Inflammatory macrophage (primary cell): ENCODE measurements at regions not wholly inside any gene's neighbourhood (a gene's known extent, or its start where the extent isn't known, plus 50 kb on each side); places are given as distances from the start of the nearest gene placed in this dataset.

Source experiments
- DNase-seq, 2 donors: peaks; one replicate each; pipeline ENCODE4 v3.0.0-alpha.2; 2020 to 2022

- no peak for DNase-seq
These were observed 51.7 kb upstream of the RCN1 start for GRCh38 chr11:32039149-32039548.

DNA sequence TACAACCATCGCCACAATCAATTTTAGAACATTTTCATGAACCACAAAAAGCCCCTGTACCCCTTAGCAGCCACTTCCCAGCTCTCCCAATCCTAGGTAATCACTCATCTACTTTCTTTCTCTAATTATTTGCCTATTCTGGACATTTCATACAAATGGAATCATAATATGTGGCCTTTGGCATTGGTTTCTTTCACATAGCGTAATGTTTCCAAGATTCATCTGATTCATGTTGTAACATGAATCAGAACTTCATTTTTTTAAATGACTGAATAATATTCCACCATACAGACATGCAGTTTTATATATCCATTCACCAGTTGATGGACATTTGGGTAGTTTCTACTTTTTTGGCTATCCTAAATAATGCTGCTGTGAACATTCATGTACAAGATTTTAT lies 56.2 kb upstream of the RCN1 start:
- DNase-seq, result no peak

- DNase-seq, result no peak
These were observed 56.7 kb upstream of the RCN1 start for GRCh38 chr11:32034149-32034548.

- DNase-seq, result no peak
These were observed 57.4 kb upstream of the RCN1 start for GRCh38 chr11:32033491-32033890.

- peak; percentile 44 to 65 for DNase-seq
These were observed 57.8 kb upstream of the RCN1 start for GRCh38 chr11:32033067-32033466.

GRCh38 chr11:32032478-32032877 lies 58.4 kb upstream of the RCN1 start:
- peak; percentile 7 to 40 for DNase-seq

DNA sequence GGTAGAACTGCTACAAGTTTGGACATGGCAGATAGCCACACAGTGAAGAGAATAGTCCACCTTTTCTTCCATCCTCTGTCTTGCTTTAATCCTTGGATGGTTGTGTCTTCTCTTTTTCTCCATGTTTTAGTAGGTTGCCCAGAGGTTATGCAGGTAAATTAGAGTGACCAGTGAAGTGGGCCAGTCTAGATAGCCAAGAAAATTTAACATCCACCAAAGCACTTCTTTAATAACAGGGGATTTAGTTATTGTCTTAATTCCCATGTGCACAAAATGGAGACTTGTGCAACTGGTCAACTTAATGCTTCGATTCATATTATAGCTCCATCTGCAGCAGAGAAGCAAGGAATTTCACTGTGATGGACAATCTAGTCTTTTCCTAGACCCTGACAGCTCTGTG lies 58.8 kb upstream of the RCN1 start:
- no peak for DNase-seq

DNA sequence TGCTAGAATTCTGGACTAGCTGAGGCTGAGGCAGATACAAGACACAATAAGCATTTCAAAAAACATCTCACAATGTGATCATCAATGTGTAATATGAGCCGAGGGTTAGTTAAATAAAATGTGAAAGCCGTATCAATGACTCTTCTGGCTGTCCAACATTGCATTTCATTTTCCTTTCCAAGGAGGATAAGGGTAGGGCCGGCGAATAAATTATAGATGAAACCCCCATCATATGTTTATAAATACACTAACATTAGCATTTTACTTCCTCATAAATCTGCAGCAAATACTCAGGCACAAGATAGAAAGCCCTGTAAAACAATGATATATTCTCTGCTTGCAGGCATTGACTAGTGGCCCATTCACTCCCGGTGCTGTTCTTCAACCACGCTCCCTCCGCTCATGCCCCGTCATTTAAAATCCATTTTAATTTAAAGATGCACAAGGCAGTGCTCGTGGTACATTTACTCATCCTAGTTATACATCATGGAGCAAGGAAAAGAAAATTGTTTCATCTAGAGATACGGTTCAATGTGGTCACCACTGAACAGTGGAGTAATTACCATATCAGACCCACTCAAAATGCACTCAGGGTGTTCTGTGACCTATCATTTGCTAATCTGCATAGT lies 59.9 kb upstream of the RCN1 start:
- no peak for DNase-seq

DNA sequence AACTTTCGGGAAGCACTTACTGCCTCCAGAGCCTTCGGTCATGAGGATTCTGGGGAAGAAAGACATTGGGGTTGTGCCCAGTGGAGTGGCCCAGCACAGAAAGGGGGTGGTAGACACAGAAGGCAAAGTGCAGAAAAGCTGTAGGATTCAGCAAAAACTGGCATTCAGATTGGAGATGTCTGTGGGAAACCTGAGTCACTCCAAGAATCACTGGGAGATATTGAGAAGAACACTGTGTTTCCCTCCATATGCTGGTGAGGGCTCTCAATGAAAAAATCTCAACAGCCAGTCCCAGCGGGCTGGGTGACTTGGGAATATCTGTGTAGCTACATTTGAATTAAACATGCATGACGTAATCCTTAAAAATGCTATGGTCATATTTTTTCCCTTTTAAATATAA lies 61.2 kb upstream of the RCN1 start:
- no peak for DNase-seq

DNA sequence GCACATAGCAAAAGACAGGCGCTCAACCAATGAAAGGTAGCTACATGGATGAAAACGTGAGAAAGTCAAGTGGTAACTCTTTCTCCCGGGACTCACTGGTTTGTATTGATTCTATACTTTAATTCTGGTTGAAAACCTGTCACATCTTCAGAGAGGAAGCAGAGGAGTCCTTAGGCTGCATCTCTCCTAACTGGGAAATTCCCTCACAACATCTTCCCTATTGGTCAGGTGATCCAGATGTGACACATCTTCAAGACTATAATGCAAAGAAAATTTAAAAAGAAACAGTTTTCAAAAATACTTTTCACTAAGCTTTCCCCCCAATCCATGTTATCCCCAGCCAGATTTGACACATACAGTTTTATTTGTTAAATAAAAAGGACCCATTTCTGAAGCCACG lies 62.7 kb upstream of the RCN1 start:
- DNase-seq, result peak in 1 of 2 donors; percentile 9

GRCh38 chr11:32026766-32027165 lies 64.1 kb upstream of the RCN1 start:
- no peak for DNase-seq

- DNase-seq, result no peak
These were observed 65.9 kb upstream of the RCN1 start for GRCh38 chr11:32024948-32025347.

DNA sequence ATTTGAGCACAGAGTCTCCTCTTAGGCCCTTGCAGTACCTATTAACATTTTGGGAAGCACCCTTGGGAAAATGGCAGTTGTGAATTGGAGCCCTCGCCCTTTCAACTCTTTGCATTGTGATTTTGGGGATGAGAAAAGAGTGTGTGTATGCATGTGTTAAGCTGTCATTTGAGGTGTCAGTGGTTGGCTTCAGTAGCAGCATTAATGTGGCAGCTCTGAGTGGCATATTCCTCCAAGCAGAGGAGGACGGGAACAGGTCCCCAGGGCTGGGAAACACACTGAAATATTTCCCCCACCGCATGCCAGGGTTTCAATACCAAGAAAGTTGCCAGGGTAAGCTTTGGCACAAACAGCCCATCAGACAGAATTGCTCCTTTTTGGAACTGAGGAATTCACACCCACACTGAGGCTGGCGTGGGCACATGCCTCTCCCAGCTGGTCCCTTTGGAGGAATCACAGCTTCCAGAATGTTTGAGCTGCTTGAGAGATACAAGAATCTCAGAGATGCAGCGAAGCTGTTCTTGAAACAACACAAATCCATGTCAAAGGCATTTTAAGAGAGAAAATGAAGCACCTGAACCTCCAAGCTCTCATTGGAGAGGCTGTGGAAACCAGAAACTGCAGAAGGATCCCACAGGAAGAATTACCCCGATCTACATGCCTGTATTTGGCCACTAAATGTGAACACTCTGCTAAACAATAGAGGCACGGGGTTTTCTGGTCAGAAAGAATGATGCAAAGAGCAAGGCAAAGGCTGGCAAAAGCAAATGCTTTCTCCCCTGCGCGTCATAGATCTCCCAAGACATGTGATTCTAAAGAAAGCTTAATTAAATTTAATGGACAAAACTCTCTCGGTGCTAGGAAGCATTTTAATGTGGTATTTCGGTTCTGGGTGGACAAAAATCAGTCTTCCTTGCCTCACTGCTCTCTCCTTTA lies 67.2 kb upstream of the RCN1 start:
- no peak for DNase-seq

DNA sequence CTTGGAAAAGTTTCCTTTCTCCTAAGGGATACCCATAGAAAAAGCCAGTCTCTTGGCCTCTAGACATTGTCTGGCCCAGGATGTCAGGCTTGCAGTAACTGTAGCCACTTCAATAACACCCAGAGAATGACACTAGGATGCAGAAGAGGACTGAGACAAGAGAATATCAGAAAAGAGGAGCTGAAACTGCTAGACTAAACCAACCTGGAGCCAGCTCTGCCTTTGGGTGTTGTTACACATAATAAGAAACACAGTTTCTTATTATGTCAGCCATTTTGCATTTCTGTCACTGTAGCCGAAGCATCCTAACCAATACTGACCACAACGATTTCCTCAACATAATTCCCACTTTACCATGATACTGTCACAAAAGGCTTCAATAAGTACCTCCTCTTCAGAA lies 72.2 kb upstream of the RCN1 start:
- DNase-seq, result no peak

DNA sequence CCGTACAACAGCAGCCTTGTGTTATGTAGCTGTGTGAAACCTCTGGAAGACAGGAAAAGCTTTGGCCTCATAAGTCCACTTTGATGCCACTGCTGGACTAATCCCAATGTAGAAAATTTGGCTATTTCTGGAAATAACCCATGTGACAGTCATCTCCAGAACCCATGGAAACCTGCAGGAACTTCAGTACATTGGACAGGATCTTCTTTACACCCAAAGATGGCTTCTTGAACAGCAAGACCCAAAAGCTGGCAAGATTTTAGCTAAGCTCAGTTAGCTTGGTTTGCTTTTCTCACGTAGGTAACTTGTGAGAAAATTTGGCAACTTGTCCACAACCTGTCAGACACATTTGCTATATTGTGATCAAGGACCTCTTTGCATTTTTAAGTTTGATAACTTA lies 74.8 kb upstream of the RCN1 start:
- no peak for DNase-seq

DNA sequence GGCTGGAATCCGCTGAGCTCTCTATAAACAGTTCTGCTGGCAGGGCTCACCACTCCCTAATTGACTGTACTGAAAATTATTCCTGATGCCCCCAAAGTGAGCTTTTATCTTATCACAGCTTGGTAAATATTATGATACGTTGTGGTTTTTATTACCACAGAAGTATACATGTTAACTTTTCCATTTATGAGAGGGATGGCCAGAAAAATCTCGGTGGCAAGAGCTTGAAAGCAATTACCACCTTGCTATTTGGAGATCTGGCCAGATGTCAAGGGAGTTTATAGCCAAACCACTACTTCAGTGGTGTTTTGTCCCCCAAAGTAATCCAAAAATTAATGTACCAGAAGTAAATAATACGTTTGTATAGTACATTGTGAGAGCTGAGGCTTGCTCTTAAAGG lies 75.4 kb upstream of the RCN1 start:
- no peak for DNase-seq

- no peak for DNase-seq
These were observed 77.3 kb upstream of the RCN1 start for GRCh38 chr11:32013603-32014002.

DNA sequence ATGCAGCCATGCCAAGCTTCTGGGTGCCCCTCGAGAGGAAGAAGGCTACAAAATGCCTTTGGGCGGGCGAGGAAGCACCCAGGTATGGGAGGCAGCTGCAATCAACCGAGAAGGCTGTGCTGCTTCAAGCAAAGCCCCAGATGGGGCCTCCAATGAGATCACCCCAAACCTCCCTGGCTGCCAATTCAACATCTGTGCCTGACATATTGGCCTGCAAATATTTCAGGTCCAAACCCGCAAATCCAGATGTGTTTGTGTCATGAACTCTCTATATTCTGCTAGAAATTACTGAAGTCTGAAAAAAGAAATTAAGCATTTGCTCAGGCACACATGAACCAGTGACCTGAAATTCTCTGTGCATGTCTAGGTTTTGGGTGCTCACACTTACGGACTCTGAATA lies 78.8 kb upstream of the RCN1 start:
- no peak for DNase-seq

DNA sequence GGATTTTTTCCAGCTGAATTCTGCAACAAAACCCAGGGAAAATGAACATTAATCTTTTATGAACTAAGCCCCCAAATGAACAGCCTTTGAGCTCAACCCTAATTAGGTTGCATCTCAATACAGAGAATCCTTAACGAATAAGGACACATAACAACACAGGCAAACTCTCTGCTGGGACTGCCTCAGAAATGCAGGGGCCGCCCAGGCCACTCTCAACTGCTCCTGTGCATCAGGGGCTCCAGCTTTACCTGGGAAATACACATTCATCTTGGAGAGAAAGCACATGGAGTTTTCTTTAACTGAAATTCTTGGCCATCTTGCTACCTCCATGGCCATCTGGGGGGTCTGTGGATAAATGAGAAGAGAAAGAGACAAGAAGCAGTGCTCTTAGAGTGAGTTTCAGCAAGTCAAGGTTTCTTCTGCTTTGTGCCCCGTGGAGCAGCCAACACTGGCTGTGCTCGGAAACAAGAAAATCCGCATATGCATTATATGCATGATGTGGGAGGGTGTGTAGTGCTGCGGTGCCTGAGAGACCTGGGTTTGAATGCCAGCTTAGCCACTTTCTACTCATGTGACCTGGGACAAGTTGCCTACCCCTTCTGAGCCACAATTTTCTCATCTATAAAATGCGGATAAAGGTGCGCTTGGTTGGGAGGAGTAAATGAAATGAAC lies 81.9 kb upstream of the RCN1 start:
- no peak for DNase-seq

GRCh38 chr11:32006799-32007388 lies 84.0 kb upstream of the RCN1 start:
- peak; percentile 34 to 35 for DNase-seq

- DNase-seq, result no peak
These were observed 85.0 kb upstream of the RCN1 start for GRCh38 chr11:32005786-32006416.

GRCh38 chr11:32003335-32003734 lies 87.5 kb upstream of the RCN1 start:
- no peak for DNase-seq

DNA sequence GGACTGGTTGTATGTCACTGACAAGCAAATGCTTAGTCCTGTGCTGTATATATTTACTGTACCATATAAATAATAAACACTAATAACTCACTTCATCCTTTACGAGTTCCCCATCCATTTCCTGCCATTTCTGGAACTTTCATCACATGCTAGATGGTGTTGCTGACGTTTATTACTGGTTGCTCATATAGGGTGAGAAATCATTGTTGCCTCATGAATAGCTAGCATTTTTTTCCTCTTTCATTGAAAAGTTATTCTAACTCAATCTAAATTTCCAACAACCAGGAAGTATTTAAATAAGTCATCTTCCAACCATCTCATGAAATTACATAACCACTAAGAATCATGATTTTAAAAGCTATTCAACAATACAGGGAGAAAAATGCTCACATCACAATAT lies 88.6 kb upstream of the RCN1 start:
- DNase-seq, result no peak
